Neural cell (in vitro differentiated cells): ENCODE measurements at regions not wholly inside any gene's neighbourhood (a gene's known extent, or its start where the extent isn't known, plus 50 kb on each side); places are given as distances from the start of the nearest gene placed in this dataset.

Experiments used
- CTCF ChIP-seq: fragments of 450-650 bp; IDR thresholded peaks from 2 replicates; pipeline ENCODE4 v1.5.1; 2014; ENCODE audit warnings: antibody characterized with exemption, mild to moderate bottlenecking, moderate library complexity; ENCODE audit not compliant: poor library complexity, severe bottlenecking
- EP300 ChIP-seq: fragments of 450-650 bp; conservative IDR thresholded peaks from 2 replicates; pipeline ENCODE4 v1.6.1; 2014; ENCODE audit warnings: antibody characterized with exemption, mild to moderate bottlenecking, moderate library complexity; ENCODE audit not compliant: poor library complexity, severe bottlenecking
- MXI1 ChIP-seq: fragments of 450-650 bp; conservative IDR thresholded peaks from 2 replicates; pipeline ENCODE4 v1.6.1; 2014; ENCODE audit warnings: antibody characterized with exemption, mild to moderate bottlenecking; ENCODE audit not compliant: poor library complexity, severe bottlenecking
- POLR2AphosphoS5 ChIP-seq: IDR thresholded peaks from 2 replicates; pipeline ENCODE4 v1.6.1; 2012
- RAD21 ChIP-seq: fragments of 450-650 bp; conservative IDR thresholded peaks from 2 replicates; pipeline ENCODE4 v1.6.1; 2014; ENCODE audit warnings: antibody characterized with exemption, mild to moderate bottlenecking, moderate library complexity
- TAF1 ChIP-seq: IDR thresholded peaks from 2 replicates; pipeline ENCODE4 v1.6.1; 2012; ENCODE audit warnings: low read depth

- TF ChIP-seq CTCF (no peak), MXI1 (no peak), EP300 (no peak), TAF1 (no peak), RAD21 (no peak), POLR2AphosphoS5 (no peak)
Measured at GRCh38 chr22:49106842-49107152, 720.9 kb downstream of the BRD1 start.
